ENCODE measurements at regions not wholly inside any gene's neighbourhood (a gene's known extent, or its start where the extent isn't known, plus 50 kb on each side); places are given as distances from the start of the nearest gene placed in this dataset.
"Not testable (repeated sequence)": the region's sequence is repeated elsewhere in the genome, so short reads cannot be mapped to it uniquely, and the experiment has no call there.

GRCh38 chr18:57942493-57942892 is 101.5 kb upstream of the NEDD4L start:
- no peaks in the 10 kb centered on the region for H3K36me3 Mint-ChIP-seq (ENCODE audit: low read depth)
- H3K4me3 Mint-ChIP-seq: no peak overlapping the region
- H3K27me3 Mint-ChIP-seq: peaks cover 33% of the 10 kb centered on the region
- no peaks in the 10 kb centered on the region for H3K4me1 Mint-ChIP-seq
- no peak for ATAC-seq (replicated peaks)
- H3K27ac Mint-ChIP-seq: no peak overlapping the region
- no peaks in the 10 kb centered on the region for H3K9me3 Mint-ChIP-seq

DNA sequence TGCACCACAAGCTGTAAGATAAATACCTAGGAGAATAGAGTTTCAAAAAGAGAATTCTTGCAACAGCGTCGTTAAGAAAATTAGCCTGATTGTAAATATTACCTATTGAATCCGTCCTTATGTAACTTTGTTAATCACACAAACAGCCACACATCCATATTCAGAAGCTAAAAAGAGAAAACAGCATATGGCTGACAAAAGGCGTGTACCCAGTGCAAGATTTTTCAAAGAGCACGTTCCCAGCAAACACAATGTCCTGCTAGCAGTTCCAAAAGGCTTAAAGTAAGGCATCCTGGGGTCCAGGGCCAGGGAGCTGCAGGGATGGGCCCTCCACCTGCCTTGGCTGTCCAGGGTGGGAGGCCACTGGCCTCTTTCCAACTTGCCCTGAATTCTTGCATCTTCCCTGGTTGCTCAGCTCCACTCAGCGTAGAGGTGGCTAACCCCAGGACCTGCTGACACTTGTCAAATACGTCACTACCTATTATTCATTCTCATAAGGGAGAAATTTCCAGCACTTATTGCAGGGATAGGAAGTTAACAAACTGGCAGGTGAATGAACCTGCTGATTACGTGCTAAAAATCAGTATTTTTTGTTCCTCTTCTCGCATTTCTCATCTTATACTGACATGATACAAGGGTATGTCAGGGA is 102.1 kb upstream of the NEDD4L start:
- Mint-ChIP-seq H3K4me3 (no peak overlapping the region), H3K27me3 (peaks cover 33% of the 10 kb centered on the region), H3K27ac (no peak overlapping the region), H3K36me3 (ENCODE audit: low read depth) (no peaks in the 10 kb centered on the region), H3K9me3 (no peaks in the 10 kb centered on the region), H3K4me1 (no peaks in the 10 kb centered on the region)
- no peak for ATAC-seq (replicated peaks)

DNA sequence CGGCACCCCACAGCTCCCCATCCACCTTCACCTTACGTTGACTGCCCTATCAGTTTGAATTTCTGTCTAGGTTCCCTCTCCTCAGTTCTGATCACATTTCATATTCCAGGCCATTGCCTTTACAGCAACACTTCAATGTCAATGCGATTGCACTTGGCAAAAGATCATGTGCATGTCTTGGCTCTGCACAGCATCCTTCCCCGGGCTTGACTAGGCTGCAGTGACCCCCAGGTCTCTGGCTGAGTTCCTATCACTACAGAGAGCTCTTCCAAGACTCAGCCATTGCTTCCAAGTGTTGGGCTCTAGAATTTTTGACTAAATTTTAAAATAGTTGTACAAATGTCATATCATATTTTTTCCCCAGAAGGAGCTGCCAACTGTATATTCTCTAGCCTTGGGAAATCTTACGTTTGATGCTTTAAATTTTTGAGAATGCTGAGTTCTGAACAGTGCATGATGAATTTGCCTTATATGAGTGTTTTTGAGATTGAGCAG is 103.8 kb upstream of the NEDD4L start:
- Mint-ChIP-seq H3K27me3 (peaks cover 30% of the 10 kb centered on the region), H3K4me1 (no peaks in the 10 kb centered on the region), H3K36me3 (ENCODE audit: low read depth) (no peaks in the 10 kb centered on the region), H3K4me3 (no peak overlapping the region), H3K27ac (no peak overlapping the region), H3K9me3 (no peaks in the 10 kb centered on the region)
- ATAC-seq (replicated peaks): no peak

GRCh38 chr18:57934375-57934774 is 109.7 kb upstream of the NEDD4L start:
- H3K4me1 Mint-ChIP-seq; H3K36me3 Mint-ChIP-seq (ENCODE audit: low read depth); H3K27me3 Mint-ChIP-seq; H3K9me3 Mint-ChIP-seq; ATAC-seq (replicated peaks); H3K4me3 Mint-ChIP-seq; H3K27ac Mint-ChIP-seq: not testable (repeated sequence)

DNA sequence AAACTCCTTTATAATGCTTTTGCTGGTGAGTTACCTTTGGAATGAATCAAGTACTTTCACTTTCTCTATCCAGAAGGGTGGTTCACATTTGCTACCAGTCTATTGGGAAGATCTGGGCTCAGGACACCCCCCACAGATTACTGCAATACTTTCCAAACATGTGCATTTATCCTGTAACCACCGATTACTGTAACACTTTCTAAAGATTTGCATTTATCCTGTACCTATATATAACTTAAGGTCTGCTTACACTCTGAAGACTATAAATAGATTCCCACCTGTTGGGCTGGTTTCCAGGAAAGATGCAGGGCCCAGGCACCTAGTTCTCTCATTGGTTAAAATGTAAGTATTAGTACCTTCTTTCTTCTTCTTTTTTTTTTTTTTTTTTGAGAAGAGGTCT is 113.0 kb upstream of the NEDD4L start:
- ATAC-seq (replicated peaks): no peak
- no peak overlapping the region for H3K27ac Mint-ChIP-seq
- peaks cover 5% of the 10 kb centered on the region for H3K4me1 Mint-ChIP-seq
- H3K27me3 Mint-ChIP-seq: peaks cover 9% of the 10 kb centered on the region
- no peaks in the 10 kb centered on the region for H3K36me3 Mint-ChIP-seq (ENCODE audit: low read depth)
- H3K9me3 Mint-ChIP-seq: no peaks in the 10 kb centered on the region
- H3K4me3 Mint-ChIP-seq: no peak overlapping the region

DNA sequence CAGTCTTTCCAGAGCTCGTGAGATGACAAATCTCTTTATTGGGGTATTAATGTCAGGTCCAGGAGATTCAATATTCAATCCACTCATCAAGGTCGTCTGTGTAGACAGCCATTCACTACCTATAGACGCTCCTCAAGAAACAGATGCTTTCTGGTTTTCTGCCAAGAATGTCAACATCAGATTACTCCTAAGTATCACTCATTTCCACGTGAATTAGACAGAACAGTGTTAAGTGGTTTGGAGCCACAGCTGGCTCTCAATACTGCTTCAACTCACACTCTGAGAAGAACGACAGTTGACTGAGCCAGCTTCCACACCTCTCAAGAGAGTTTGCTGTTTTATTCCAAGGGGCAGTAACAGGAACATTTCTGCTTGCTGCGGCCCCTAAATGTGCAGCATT is 113.5 kb upstream of the NEDD4L start:
- Mint-ChIP-seq H3K4me1 (peaks cover 5% of the 10 kb centered on the region), H3K27me3 (peaks cover 9% of the 10 kb centered on the region), H3K4me3 (no peak overlapping the region), H3K36me3 (ENCODE audit: low read depth) (no peaks in the 10 kb centered on the region), H3K27ac (no peak overlapping the region), H3K9me3 (no peaks in the 10 kb centered on the region)
- ATAC-seq (replicated peaks): no peak

DNA sequence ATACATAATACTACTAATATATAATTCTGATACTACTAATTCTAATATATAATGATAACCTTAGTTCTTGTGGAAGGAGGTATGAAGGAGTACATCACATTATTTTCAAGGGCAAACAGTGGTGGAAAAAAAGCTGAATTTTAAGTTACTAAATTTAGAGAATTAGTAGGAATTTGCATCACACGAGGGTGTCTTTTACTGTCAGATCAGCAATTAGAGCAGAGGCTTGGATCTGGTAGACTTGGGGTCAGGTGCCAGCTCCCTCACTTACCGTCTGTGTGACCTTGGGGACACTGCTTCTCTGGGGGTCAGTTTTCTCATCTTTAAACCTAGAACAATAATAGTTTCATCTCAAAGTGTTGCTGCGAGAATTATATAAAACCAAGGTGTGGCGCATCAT is 114.1 kb upstream of the NEDD4L start:
- Mint-ChIP-seq H3K36me3 (ENCODE audit: low read depth) (no peaks in the 10 kb centered on the region), H3K9me3 (no peaks in the 10 kb centered on the region), H3K27ac (no peak overlapping the region), H3K4me3 (no peak overlapping the region), H3K4me1 (peaks cover 5% of the 10 kb centered on the region), H3K27me3 (peaks cover 10% of the 10 kb centered on the region)
- ATAC-seq (replicated peaks): no peak

- no peak for ATAC-seq (replicated peaks)
- no peaks in the 10 kb centered on the region for H3K9me3 Mint-ChIP-seq
- H3K4me3 Mint-ChIP-seq: no peak overlapping the region
- peaks cover 5% of the 10 kb centered on the region for H3K4me1 Mint-ChIP-seq
- no peaks in the 10 kb centered on the region for H3K36me3 Mint-ChIP-seq (ENCODE audit: low read depth)
- no peak overlapping the region for H3K27ac Mint-ChIP-seq
- peaks cover 15% of the 10 kb centered on the region for H3K27me3 Mint-ChIP-seq
These were observed 115.6 kb upstream of the NEDD4L start for GRCh38 chr18:57928466-57928865.

DNA sequence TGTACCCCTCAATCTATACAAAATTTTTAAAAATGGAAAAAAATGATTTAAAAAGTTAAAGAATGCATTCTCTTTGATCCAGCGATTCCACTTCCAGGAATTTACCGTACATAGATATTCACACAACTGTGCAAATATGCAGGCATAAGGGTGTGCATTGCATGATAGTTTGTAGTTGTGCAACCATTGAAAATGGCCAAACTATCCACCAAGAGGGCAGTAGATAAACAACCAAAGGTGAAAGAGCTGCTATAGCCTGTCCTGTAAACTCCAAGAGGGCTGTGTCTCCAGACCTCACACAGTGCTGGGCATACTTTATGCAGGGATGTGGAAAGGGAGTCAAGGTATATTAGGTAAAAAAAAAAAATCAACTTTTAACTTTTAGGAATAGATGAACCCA is 116.5 kb upstream of the NEDD4L start:
- Mint-ChIP-seq H3K27ac (no peak overlapping the region), H3K27me3 (peaks cover 15% of the 10 kb centered on the region), H3K4me1 (peaks cover 5% of the 10 kb centered on the region), H3K4me3 (no peak overlapping the region), H3K9me3 (no peaks in the 10 kb centered on the region), H3K36me3 (ENCODE audit: low read depth) (no peaks in the 10 kb centered on the region)
- ATAC-seq (replicated peaks): no peak

DNA sequence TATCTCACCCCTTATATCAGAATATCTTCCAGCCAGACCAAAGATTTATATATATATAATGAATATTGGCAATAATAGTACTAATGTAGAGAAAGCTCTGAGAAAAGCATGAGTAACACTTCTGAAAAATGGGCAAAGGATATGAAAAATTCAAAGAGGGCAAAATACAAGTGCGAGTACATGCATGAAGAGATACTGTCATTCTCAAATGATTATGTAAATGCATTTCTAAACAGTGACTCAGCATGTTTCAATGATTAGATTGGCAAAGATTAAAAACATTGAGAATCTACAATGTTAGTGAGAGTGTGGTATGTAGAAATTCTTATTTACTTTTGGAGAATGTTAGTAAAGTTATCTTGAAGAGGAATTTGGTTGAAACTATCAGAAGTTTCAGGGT is 118.3 kb upstream of the NEDD4L start:
- Mint-ChIP-seq H3K4me1 (peaks cover under 1% of the 10 kb centered on the region), H3K27me3 (peaks cover 18% of the 10 kb centered on the region), H3K9me3 (no peaks in the 10 kb centered on the region), H3K4me3 (no peak overlapping the region), H3K27ac (no peak overlapping the region), H3K36me3 (ENCODE audit: low read depth) (no peaks in the 10 kb centered on the region)
- no peak for ATAC-seq (replicated peaks)

DNA sequence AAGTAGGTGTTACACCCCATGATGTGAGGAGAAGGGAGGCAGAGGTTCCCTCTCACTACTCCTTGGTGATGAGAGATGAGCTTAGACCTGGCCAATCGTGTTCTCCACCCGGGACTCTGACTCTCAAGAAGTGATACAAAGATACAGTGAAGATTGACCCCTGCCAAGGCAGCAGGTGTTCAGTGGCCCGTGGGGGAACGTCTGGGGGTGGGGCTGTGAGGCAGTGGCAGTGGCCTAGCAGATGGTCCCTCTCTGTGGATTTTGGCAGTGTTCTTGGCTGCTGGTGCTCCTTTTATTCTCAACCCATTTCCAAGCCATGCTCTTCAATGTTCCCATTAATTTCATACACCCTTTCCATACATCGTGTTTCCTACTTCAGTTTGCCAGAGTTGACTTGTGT is 120.4 kb upstream of the NEDD4L start:
- Mint-ChIP-seq H3K4me1 (no peaks in the 10 kb centered on the region), H3K27me3 (peaks cover 19% of the 10 kb centered on the region), H3K9me3 (no peaks in the 10 kb centered on the region), H3K27ac (no peak overlapping the region), H3K4me3 (no peak overlapping the region), H3K36me3 (ENCODE audit: low read depth) (no peaks in the 10 kb centered on the region)
- no peak for ATAC-seq (replicated peaks)

- no peak for ATAC-seq (replicated peaks)
These were observed 119.8 kb upstream of the ATP8B1 start for GRCh38 chr18:57922885-57923284.

DNA sequence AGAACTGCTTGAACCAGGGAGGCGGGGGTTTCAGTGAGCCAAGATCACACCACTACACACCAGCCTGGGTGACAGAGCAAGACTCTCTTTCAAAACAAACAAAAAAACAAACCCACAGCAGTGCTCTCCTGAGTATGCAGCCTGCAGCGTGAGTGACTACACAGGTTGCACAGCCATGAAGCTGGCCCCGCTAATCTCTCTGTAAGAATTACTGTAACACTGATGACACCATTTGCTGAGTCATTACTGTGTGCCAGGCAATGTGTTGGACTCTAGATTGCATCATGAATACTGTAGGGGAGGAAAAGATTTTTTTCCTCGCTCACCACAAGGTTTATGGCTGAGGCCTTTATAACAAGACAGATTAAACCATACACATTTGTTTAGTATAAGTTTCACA is 118.6 kb upstream of the ATP8B1 start:
- H3K4me3 Mint-ChIP-seq: no peak overlapping the region
- peak; percentile 50 for ATAC-seq (replicated peaks)
- H3K9me3 Mint-ChIP-seq: no peaks in the 10 kb centered on the region
- no peaks in the 10 kb centered on the region for H3K4me1 Mint-ChIP-seq
- no peak overlapping the region for H3K27ac Mint-ChIP-seq
- H3K27me3 Mint-ChIP-seq: peaks cover 14% of the 10 kb centered on the region
- H3K36me3 Mint-ChIP-seq (ENCODE audit: low read depth): no peaks in the 10 kb centered on the region

More at GRCh38 chr18:57922885-57923284, 119.8 kb upstream of the ATP8B1 start:
- H3K4me1 Mint-ChIP-seq: no peaks in the 10 kb centered on the region
- H3K27ac Mint-ChIP-seq: no peak overlapping the region
- H3K4me3 Mint-ChIP-seq: no peak overlapping the region
- H3K36me3 Mint-ChIP-seq (ENCODE audit: low read depth): no peaks in the 10 kb centered on the region
- H3K9me3 Mint-ChIP-seq: no peaks in the 10 kb centered on the region
- peaks cover 18% of the 10 kb centered on the region for H3K27me3 Mint-ChIP-seq

GRCh38 chr18:57920036-57920435 is 116.9 kb upstream of the ATP8B1 start:
- H3K27ac Mint-ChIP-seq: no peak overlapping the region
- no peaks in the 10 kb centered on the region for H3K36me3 Mint-ChIP-seq (ENCODE audit: low read depth)
- H3K4me1 Mint-ChIP-seq: no peaks in the 10 kb centered on the region
- H3K27me3 Mint-ChIP-seq: peaks cover 14% of the 10 kb centered on the region
- H3K4me3 Mint-ChIP-seq: no peak overlapping the region
- no peaks in the 10 kb centered on the region for H3K9me3 Mint-ChIP-seq
- no peak for ATAC-seq (replicated peaks)

DNA sequence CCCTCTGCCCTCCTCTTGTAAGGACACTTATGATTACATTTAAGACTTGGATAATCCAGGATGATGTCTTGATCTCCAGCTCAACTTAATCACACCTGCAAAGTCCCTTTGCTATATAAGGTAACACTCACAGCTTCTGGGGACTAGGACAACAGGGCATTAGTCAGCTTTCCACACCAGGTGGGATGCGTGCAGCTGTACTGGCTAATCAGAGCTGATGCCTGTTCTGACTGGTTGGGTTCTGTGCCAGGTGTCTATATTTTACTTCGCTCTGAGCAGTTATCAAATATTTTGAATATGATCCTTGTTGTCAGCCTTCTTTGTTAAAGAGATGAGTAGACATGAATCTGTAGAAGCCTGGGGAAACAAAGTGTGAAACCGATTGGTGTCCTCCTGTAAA is 115.5 kb upstream of the ATP8B1 start:
- Mint-ChIP-seq H3K27me3 (peaks cover 8% of the 10 kb centered on the region), H3K27ac (no peak overlapping the region), H3K4me1 (no peaks in the 10 kb centered on the region), H3K9me3 (no peaks in the 10 kb centered on the region), H3K4me3 (no peak overlapping the region), H3K36me3 (ENCODE audit: low read depth) (no peaks in the 10 kb centered on the region)
- ATAC-seq (replicated peaks): no peak

- Mint-ChIP-seq H3K4me1 (no peaks in the 10 kb centered on the region), H3K9me3 (no peaks in the 10 kb centered on the region), H3K27me3 (peaks cover 8% of the 10 kb centered on the region), H3K27ac (no peak overlapping the region), H3K36me3 (ENCODE audit: low read depth) (no peaks in the 10 kb centered on the region), H3K4me3 (no peak overlapping the region)
- no peak for ATAC-seq (replicated peaks)
These were observed 113.6 kb upstream of the ATP8B1 start for GRCh38 chr18:57916684-57917083.
